ENCODE measurements at regions not wholly inside any gene's neighbourhood (a gene's known extent, or its start where the extent isn't known, plus 50 kb on each side); places are given as distances from the start of the nearest gene placed in this dataset.

DNA sequence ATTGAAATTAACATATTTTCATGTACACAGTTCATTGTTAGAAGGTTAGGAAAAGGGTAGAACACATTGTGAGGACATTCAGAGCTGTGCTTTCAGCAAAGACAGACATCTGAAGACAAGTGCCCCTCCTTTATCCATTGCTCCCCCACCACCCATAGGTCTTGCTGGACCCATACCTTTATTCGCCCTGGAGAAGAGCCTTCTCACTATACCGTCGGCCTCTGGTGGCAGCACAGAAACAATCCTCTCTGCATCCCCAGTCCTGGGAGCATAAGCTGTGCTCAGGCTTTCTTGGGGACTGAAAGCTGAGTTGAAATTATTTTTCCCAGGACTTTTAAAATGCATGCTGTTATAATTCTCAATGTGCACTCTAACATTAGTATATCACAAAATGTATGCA lies 372.3 kb downstream of the EPHA7 start:
- Mint-ChIP-seq H3K27ac (no peak overlapping the region), H3K9me3 (no peaks in the 10 kb centered on the region), H3K36me3 (no peaks in the 10 kb centered on the region), H3K27me3 (no peaks in the 10 kb centered on the region), H3K4me1 (ENCODE audit: low read depth in 2 of 2) (no peaks in the 10 kb centered on the region), H3K4me3 (no peak overlapping the region)
- no peak for DNase-seq (ENCODE audit: low spot score)
- ATAC-seq, result no peak

DNA sequence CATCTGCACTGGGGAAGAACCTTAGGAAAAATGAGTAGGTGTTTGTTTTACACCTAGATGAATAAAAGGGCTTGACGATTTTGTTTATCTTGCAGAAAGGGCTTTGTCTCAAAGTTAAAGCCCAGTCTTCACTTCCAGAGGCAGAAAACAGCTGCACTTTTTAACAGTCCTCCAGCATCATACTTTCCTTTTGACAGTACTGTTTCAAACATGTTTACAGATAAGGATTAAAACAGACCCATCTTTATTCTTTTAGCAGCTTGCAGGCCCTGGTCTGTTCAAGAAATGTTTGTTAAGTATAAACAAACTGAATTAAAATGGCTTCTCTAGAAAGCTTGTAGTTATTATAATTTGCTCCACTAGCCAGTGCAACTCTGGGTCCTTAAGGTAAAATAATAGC lies 374.2 kb downstream of the EPHA7 start:
- DNase-seq (ENCODE audit: low spot score), result no peak
- ATAC-seq, result no peak
- no peak overlapping the region for H3K4me3 Mint-ChIP-seq
- H3K9me3 Mint-ChIP-seq, result no peaks in the 10 kb centered on the region
- no peaks in the 10 kb centered on the region for H3K4me1 Mint-ChIP-seq (ENCODE audit: low read depth in 2 of 2)
- no peaks in the 10 kb centered on the region for H3K27me3 Mint-ChIP-seq
- no peaks in the 10 kb centered on the region for H3K36me3 Mint-ChIP-seq
- no peak overlapping the region for H3K27ac Mint-ChIP-seq

DNA sequence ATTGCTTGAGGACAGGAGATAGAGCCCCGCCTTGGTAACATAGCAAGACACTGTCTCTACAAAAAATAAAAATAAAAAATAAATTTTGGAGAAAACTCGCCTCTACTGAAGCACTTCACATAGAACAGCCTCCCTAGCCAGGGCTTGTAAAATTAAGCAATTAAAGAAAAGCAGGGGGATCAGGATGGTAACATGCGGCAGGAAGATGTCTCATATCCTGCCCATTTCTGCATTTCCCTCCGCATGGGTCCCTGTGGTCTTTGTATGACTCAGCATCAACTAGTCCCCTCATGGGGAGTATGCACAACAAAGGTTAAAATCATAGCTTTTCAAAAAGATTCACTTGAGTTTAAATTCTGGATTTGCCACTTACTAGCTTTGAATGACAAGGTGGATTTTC lies 379.0 kb downstream of the EPHA7 start:
- Mint-ChIP-seq H3K9me3 (peaks cover 7% of the 10 kb centered on the region), H3K4me3 (no peak overlapping the region), H3K27me3 (no peaks in the 10 kb centered on the region), H3K27ac (no peak overlapping the region), H3K4me1 (ENCODE audit: low read depth in 2 of 2) (no peaks in the 10 kb centered on the region), H3K36me3 (peaks cover 6% of the 10 kb centered on the region)
- no peak for ATAC-seq
- no peak for DNase-seq (ENCODE audit: low spot score)

DNA sequence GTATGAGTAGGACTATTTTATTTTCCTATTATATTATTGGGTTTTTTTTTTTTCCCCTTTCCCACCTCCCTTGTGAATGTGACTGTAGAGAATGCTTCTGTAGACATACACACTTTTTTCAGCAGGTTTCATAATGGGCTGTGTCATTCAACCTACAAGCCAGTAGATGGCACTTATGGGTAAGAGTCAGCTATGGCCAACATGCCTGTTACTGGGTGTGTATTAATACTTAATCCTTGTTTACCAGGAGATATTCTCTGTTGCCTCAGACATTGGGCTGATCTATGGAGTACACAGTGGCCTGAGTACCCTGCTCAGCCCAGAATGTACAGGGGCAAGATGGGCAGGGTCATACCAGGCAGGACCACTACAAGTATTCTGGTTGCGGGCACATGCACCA lies 382.5 kb downstream of the EPHA7 start:
- ATAC-seq, result no peak
- H3K27me3 Mint-ChIP-seq, result no peaks in the 10 kb centered on the region

DNA sequence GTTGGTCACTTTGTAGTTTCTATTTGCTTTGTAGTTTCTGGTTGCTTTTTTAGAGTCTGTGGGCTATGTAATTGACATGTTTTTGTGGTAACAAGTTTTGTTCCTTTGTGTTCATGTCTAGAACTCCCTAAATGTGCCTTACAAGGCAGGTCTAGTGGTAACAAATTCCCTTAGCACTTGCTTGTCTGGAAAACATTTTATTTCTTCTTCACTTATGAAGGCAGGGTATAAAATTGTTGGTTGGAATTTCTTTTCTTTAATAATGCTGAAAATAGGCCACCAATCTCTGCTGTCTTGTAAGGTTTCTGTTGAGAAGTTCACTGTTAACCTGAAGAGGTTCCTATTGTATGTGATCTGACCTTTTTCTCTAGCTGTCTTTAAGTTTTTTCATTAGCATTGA lies 383.6 kb downstream of the EPHA7 start:
- Mint-ChIP-seq H3K36me3 (peaks cover 14% of the 10 kb centered on the region), H3K27me3 (no peaks in the 10 kb centered on the region), H3K4me3 (no peak overlapping the region), H3K4me1 (ENCODE audit: low read depth in 2 of 2) (no peaks in the 10 kb centered on the region), H3K27ac (no peak overlapping the region), H3K9me3 (peaks cover 20% of the 10 kb centered on the region)
- ATAC-seq, result no peak
- DNase-seq (ENCODE audit: low spot score), result no peak

More for the DNA sequence above, 382.5 kb downstream of the EPHA7 start:
- Mint-ChIP-seq H3K36me3 (peaks cover 12% of the 10 kb centered on the region), H3K4me3 (no peak overlapping the region), H3K9me3 (peaks cover 18% of the 10 kb centered on the region), H3K4me1 (ENCODE audit: low read depth in 2 of 2) (no peaks in the 10 kb centered on the region), H3K27ac (no peak overlapping the region)
- DNase-seq (ENCODE audit: low spot score), result no peak

DNA sequence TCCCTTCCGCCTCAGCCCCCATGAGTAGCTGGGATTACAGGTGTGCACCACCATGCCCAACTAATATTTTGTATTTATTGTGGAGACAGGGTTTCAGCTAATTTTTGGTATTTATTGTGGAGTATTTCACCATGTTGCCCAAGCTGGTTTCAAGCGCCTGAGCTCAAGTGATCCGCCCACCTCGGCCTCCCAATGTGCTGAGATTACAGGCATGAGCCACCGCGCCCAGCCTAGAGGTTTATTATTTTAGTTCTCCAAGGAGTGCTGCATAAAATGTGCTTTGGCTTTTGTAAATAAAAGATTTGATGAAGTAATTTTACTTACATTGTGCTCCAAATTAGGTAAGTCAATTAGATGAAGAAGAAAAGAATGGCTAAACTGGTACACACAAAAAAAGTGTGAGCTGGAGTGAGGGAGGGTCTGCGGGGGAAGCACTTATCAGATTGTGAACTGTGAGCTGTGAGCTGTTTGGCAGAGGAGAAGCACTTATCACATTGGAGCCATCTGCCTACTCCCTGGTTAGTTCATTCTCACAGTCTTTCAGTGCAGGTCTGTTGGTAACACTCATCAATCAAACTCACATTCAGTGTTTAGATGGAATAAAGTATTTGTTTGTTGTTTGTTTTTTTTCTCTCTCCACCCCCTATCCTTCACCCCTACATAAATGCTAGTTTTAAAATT lies 398.0 kb downstream of the EPHA7 start:
- Mint-ChIP-seq H3K4me1 (ENCODE audit: low read depth in 2 of 2) (no peaks in the 10 kb centered on the region), H3K4me3 (no peak overlapping the region), H3K36me3 (no peaks in the 10 kb centered on the region), H3K27me3 (no peaks in the 10 kb centered on the region), H3K9me3 (peaks cover 14% of the 10 kb centered on the region), H3K27ac (no peak overlapping the region)
- ATAC-seq, result no peak
- no peak for DNase-seq (ENCODE audit: low spot score)

DNA sequence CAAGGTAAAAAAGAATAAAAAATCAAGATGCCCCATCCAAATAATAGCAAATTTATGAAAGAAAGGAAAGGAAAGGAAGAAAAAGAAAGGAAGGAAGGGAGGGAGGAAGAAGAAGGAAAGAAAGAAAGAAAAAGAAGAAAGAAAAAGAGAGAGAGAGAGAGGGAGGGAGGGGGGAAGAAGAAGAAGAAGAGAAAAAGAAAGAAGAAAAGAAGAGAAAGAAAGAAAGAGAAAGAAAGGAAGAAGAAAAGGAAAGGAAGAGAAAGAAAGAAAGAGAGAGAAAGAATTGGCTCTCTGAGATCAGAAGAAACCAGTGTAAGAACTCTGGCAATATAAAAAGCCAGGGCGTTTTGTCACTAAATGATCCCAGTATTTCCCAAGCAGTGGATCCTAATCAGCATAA lies 401.7 kb downstream of the EPHA7 start:
- ATAC-seq, result no peak
- Mint-ChIP-seq H3K9me3 (peaks cover 7% of the 10 kb centered on the region), H3K36me3 (no peaks in the 10 kb centered on the region), H3K4me3 (no peak overlapping the region), H3K27ac (no peak overlapping the region), H3K27me3 (no peaks in the 10 kb centered on the region), H3K4me1 (ENCODE audit: low read depth in 2 of 2) (no peaks in the 10 kb centered on the region)
- no peak for DNase-seq (ENCODE audit: low spot score)

DNA sequence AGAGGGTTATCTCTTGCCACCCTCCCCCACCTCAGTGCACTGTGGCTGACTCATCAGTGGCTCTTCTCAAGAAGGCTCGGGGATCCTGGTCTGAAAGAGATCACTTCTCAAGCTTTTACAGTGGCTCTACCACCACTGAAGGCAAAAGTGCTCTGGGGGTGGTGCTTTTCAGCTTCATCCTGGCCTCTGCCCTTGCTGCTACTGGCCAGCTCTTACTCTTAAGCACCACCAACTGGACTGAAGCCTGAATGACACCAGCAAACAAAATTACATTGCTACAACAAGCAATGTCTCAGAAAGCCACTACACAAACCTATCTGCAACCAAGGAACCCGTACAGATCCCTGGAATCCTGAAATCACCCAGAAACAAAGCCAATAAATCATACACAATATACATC lies 402.1 kb downstream of the EPHA7 start:
- H3K9me3 Mint-ChIP-seq, result peaks cover 5% of the 10 kb centered on the region
- no peaks in the 10 kb centered on the region for H3K36me3 Mint-ChIP-seq
- H3K27me3 Mint-ChIP-seq, result no peaks in the 10 kb centered on the region
- DNase-seq (ENCODE audit: low spot score), result no peak
- no peak overlapping the region for H3K4me3 Mint-ChIP-seq
- no peak for ATAC-seq
- no peak overlapping the region for H3K27ac Mint-ChIP-seq
- no peaks in the 10 kb centered on the region for H3K4me1 Mint-ChIP-seq (ENCODE audit: low read depth in 2 of 2)

DNA sequence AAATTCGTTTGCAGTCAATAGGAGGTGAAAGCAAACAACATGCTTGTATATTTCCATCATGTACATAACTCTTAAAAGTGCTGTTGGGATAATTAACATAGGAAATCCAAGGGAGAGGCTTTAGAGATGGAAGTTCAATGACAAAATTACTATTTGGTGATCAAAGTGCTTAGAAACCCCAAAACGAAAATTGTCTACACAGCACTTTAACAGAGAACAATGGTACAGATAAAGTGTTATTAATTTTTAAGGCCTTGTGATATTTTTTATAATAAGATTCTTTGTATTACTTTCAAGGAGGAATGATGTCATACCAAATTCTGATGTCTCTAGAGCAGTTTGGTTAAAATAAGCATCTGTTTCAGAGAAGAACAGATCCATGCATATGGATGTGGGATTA lies 406.3 kb downstream of the EPHA7 start:
- Mint-ChIP-seq H3K4me3 (no peak overlapping the region), H3K9me3 (peaks cover 4% of the 10 kb centered on the region), H3K27me3 (no peaks in the 10 kb centered on the region), H3K36me3 (no peaks in the 10 kb centered on the region), H3K4me1 (ENCODE audit: low read depth in 2 of 2) (no peaks in the 10 kb centered on the region), H3K27ac (no peak overlapping the region)
- DNase-seq (ENCODE audit: low spot score) (no peak), ATAC-seq (no peak)

DNA sequence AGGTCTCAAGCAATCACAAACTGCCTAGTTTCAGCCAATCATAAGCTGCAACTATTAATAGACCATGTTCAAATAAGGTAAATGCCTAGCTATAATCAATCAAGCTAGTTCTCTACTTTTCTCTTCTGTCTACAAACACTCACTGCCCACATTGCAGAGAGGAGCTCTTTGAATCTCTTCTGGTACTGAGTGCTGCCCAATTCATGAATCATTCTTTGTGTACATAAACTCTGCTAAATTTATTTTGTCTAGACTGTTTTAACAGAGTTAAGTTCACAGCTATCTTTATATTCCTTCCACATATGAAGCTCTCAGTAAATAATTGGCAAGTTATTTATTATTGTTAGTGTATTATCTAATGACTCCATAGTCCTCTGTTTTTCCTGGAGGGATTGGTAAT lies 411.0 kb downstream of the EPHA7 start:
- Mint-ChIP-seq H3K9me3 (peaks cover 10% of the 10 kb centered on the region), H3K27ac (no peak overlapping the region), H3K36me3 (no peaks in the 10 kb centered on the region), H3K4me1 (ENCODE audit: low read depth in 2 of 2) (no peaks in the 10 kb centered on the region), H3K27me3 (no peaks in the 10 kb centered on the region), H3K4me3 (no peak overlapping the region)
- ATAC-seq (no peak), DNase-seq (ENCODE audit: low spot score) (no peak)

DNA sequence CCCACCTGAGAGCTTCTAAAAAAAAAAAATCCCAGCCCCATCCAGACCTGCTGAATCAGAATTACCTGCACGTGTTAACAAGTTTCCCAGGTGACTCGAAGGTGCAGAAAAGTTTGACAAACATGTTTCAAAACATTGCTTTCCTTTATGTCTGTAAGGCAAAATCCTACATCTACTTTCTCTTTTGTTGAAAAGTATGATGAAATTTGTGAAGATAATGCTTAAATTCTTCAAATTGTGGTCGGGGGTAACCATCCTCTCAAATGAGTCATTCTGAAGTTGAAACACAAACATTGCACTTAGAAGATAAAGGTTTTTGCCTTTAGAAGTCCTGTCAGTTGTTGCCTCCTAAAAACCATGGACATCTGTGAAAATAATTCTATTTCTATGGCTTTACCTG lies 429.7 kb downstream of the EPHA7 start:
- Mint-ChIP-seq H3K4me3 (no peak overlapping the region), H3K4me1 (ENCODE audit: low read depth in 2 of 2) (no peaks in the 10 kb centered on the region), H3K27me3 (no peaks in the 10 kb centered on the region), H3K27ac (no peak overlapping the region), H3K36me3 (no peaks in the 10 kb centered on the region), H3K9me3 (peaks cover 3% of the 10 kb centered on the region)
- no peak for DNase-seq (ENCODE audit: low spot score)
- no peak for ATAC-seq

DNA sequence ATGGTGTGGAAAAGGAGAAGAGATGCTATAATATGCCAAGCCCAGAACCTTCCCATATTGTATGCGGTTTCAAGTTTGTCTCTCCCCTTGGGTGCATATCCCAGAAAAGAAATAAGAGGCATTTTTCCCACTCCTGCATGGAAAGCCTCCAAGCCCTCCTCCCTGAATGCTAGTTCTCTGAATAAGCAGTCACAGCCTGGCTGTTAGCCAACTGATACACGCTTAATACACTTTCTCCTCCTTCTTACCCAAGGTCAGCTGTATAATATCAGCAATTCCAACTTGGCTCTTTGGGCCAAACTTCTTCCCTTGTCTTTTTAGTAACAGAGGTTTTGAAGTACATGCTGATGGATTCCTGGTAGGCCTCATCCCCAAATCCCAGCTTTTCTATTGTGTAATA lies 440.1 kb downstream of the EPHA7 start:
- Mint-ChIP-seq H3K9me3 (peaks cover 5% of the 10 kb centered on the region), H3K36me3 (no peaks in the 10 kb centered on the region), H3K27ac (no peak overlapping the region), H3K4me1 (ENCODE audit: low read depth in 2 of 2) (no peaks in the 10 kb centered on the region), H3K4me3 (no peak overlapping the region), H3K27me3 (no peaks in the 10 kb centered on the region)
- no peak for DNase-seq (ENCODE audit: low spot score)
- no peak for ATAC-seq

DNA sequence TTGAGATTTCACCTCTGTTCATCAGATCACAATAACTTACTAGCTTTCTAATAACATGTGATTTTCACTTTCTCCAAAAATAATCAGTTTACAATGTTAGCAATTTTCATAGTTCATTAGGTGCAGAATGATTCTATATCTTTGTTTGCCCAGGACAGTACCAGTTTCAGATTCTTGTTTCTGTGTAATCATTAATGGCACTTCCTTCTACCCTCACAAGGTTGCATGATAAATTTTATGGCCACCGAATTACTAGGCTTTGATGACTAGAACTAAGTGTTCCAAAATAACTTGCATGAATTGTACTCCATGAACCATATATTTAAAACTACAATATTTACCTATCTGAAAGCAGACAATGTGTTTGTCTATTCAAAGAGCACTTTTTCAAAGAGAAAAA lies 442.3 kb downstream of the EPHA7 start:
- Mint-ChIP-seq H3K9me3 (peaks cover 10% of the 10 kb centered on the region), H3K27me3 (no peaks in the 10 kb centered on the region), H3K4me1 (ENCODE audit: low read depth in 2 of 2) (no peaks in the 10 kb centered on the region), H3K36me3 (no peaks in the 10 kb centered on the region), H3K27ac (no peak overlapping the region), H3K4me3 (no peak overlapping the region)
- ATAC-seq (no peak), DNase-seq (ENCODE audit: low spot score) (no peak)

DNA sequence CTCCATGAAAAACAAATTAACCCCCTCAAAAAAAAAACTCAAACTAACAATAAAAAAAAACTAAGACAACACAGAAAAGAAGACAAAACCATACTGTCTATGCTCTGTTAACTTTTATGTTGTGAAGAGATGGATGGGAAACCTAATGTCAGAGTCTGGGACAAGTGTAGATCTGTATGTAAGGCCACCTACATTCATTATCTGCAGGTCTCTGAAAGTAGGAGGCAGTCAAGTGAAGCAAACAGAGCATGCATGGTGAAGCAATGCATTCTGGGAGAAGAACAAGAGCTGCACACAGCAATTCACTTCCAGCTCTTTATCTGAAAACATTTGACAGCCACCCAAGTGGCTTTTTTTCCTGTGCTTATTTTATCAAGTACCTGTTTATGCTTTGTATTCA lies 452.0 kb downstream of the EPHA7 start:
- Mint-ChIP-seq H3K27ac (no peak overlapping the region), H3K27me3 (no peaks in the 10 kb centered on the region), H3K9me3 (peaks cover 4% of the 10 kb centered on the region), H3K4me3 (no peak overlapping the region), H3K4me1 (ENCODE audit: low read depth in 2 of 2) (no peaks in the 10 kb centered on the region), H3K36me3 (no peaks in the 10 kb centered on the region)
- DNase-seq (ENCODE audit: low spot score) (no peak), ATAC-seq (no peak)

DNA sequence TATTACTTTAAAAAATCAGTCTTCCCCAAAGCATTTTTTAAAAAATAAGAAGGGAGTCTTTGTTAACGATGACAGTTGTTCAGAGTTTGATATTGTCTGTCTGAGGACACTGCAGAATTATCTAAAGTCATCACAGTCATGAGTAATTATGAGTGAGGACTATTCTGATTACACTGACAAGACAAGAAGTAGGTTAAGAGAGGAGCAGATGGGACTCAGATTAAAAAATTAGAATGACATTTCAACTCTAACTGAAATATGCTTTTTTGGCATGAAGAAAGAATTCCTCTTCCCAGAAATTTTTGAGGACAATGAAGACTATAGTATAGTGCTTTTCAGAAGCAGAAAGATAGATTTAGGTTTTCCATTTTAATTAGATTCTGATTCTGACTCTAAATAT lies 456.5 kb downstream of the EPHA7 start:
- Mint-ChIP-seq H3K27ac (no peak overlapping the region), H3K27me3 (no peaks in the 10 kb centered on the region), H3K36me3 (peaks cover 11% of the 10 kb centered on the region), H3K9me3 (peaks cover 22% of the 10 kb centered on the region), H3K4me1 (ENCODE audit: low read depth in 2 of 2) (no peaks in the 10 kb centered on the region), H3K4me3 (no peak overlapping the region)
- no peak for ATAC-seq
- no peak for DNase-seq (ENCODE audit: low spot score)

Measured in natural killer cell treated with Interleukin-12 subunit alpha and Interleukin-12 subunit beta and Interleukin-15 and Interleukin-18, amount 100 ng/mL, for 72 hours (primary cell).